ENCODE measurements at regions not wholly inside any gene's neighbourhood (a gene's known extent, or its start where the extent isn't known, plus 50 kb on each side); places are given as distances from the start of the nearest gene placed in this dataset.
"Not testable (repeated sequence)": the region's sequence is repeated elsewhere in the genome, so short reads cannot be mapped to it uniquely, and the experiment has no call there.

DNA sequence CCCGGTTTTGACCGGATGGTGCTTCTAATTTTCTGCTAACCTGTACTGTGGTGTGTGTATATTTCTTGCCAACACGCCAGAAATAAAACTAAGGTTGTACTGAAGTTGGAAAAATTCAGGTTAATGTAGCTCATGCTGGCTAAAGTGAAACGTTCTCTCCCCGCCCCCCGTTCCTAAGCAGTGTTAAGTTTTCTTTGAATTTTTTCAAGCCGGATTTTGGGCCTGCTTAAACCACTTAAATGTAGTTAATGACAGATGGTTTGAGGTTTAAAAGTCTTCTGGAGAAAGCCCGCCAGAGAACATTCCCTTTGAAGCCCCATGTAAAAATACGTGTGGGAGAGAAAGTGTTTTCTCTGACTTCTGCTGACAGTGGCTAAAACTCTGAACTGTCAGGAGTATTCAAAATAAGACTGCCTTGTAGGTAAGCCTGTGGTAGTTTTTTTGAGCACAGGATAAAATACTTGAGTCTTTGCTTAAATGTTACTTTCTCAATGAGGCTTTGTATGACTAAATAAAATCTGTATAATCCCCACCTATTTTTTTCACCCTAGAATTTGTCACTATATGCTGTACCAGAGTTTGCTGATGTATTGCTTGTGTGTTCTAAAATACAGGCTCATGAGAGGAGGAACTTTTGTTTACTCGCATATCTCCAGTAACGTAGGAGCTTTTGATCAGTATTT, 101.3 kb downstream of the OR2B2 start:
- in situ Hi-C loops (cut with HindIII; ENCODE audit: low sequenced_read_pairs), result no loop called here
- peak overlapping the region; percentile 69 for H3K4me3 ChIP-seq (ENCODE audit: low read depth, low read length)
- TF ChIP-seq, protein P1, sequence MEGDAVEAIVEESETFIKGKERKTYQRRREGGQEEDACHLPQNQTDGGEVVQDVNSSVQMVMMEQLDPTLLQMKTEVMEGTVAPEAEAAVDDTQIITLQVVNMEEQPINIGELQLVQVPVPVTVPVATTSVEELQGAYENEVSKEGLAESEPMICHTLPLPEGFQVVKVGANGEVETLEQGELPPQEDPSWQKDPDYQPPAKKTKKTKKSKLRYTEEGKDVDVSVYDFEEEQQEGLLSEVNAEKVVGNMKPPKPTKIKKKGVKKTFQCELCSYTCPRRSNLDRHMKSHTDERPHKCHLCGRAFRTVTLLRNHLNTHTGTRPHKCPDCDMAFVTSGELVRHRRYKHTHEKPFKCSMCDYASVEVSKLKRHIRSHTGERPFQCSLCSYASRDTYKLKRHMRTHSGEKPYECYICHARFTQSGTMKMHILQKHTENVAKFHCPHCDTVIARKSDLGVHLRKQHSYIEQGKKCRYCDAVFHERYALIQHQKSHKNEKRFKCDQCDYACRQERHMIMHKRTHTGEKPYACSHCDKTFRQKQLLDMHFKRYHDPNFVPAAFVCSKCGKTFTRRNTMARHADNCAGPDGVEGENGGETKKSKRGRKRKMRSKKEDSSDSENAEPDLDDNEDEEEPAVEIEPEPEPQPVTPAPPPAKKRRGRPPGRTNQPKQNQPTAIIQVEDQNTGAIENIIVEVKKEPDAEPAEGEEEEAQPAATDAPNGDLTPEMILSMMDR (IDR thresholded peaks at IDR 0.05; ENCODE audit: low read depth, low read length), result no peak
- DNase-seq (ENCODE audit: low read depth, low spot score), result peak; percentile 4

- peak; percentile 98 for DNase-seq (ENCODE audit: low read depth, low spot score)
- peak overlapping the region; percentile 69 for H3K4me3 ChIP-seq (ENCODE audit: low read depth, low read length)
- TF ChIP-seq, protein P1 (IDR thresholded peaks at IDR 0.05; ENCODE audit: low read depth, low read length), result peak; percentile 10
- in situ Hi-C loops (cut with HindIII; ENCODE audit: low sequenced_read_pairs), result no loop called here
Observed at GRCh38 chr6:27809939-27810767, 102.0 kb downstream of the OR2B2 start.

DNA sequence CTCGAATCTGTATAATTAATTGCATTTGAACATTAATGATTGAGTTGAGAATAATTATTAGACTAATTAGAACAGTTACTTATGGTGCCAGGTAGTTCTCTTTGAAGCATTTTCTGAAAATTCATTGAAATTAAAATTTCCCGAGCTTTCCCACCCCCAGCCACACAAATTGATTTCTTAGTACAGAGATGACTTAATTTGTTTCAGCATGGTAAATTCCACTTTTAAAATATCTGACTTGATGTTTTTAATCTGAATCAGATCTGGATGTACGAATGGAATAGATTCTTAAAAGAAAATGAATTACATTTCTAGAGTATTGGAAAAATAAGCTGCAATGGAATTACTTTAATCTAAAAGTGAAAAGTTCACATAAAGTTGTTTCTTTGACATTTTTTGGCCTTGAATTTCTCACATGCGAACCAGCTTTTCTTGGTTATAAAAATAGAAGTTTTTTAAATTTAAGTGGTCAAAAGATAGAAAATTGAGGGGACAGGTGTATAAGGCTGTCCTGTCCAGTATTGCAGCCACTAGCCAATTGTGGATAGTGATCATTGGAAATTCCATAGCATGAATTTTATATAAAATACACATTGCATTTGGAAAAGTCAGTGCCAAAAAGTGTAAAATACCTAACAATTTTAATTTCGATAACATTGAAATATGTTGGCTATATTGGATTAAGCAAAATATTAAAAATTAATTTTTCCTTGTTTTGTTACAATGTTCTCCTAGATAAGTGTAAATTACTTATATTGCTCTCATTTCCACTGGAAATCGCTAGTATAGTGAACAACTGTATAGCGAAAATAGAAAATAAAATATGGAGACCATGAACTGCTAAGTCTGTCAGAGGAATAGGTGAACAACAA, 102.9 kb downstream of the OR2B2 start:
- TF ChIP-seq, protein P1 (IDR thresholded peaks at IDR 0.05; ENCODE audit: low read depth, low read length), result no peak
- no peak for DNase-seq (ENCODE audit: low read depth, low spot score)
- H3K4me3 ChIP-seq (ENCODE audit: low read depth, low read length), result peak overlapping the region; percentile 69
- in situ Hi-C loops (cut with HindIII; ENCODE audit: low sequenced_read_pairs), result no loop called here

- in situ Hi-C loops (cut with HindIII; ENCODE audit: low sequenced_read_pairs), result not testable (repeated sequence)
- H3K4me3 ChIP-seq (ENCODE audit: low read depth, low read length), result peak overlapping the region; percentile 53
- DNase-seq (ENCODE audit: low read depth, low spot score), result peak; percentile 55
Observed at GRCh38 chr6:27808242-27809066, 103.7 kb downstream of the OR2B2 start.

GRCh38 chr6:27807441-27808241, 104.6 kb downstream of the OR2B2 start:
- peak; percentile 97 for DNase-seq (ENCODE audit: low read depth, low spot score)
- in situ Hi-C loops (cut with HindIII; ENCODE audit: low sequenced_read_pairs), result not testable (repeated sequence)
- peak overlapping the region; percentile 53 for H3K4me3 ChIP-seq (ENCODE audit: low read depth, low read length)

GRCh38 chr6:27806981-27807440, 105.2 kb downstream of the OR2B2 start:
- TF ChIP-seq, protein P1 (IDR thresholded peaks at IDR 0.05; ENCODE audit: low read depth, low read length), result no peak
- in situ Hi-C loops (cut with HindIII; ENCODE audit: low sequenced_read_pairs), result no loop called here
- peak; percentile 45 for DNase-seq (ENCODE audit: low read depth, low spot score)

More at GRCh38 chr6:27806981-27807440, 105.2 kb downstream of the OR2B2 start:
- H3K4me3 ChIP-seq (ENCODE audit: low read depth, low read length), result peak overlapping the region; percentile 53
